Neural cell (in vitro differentiated cells): ENCODE measurements at regions not wholly inside any gene's neighbourhood (a gene's known extent, or its start where the extent isn't known, plus 50 kb on each side); places are given as distances from the start of the nearest gene placed in this dataset.

Source experiments
- CTCF ChIP-seq: fragments of 450-650 bp; IDR thresholded peaks from 2 replicates; pipeline ENCODE4 v1.5.1; 2014; ENCODE audit warnings: antibody characterized with exemption, mild to moderate bottlenecking, moderate library complexity; ENCODE audit not compliant: poor library complexity, severe bottlenecking
- TAF1 ChIP-seq: IDR thresholded peaks from 2 replicates; pipeline ENCODE4 v1.6.1; 2012; ENCODE audit warnings: low read depth

- TF ChIP-seq CTCF = no peak
- TF ChIP-seq TAF1 = no peak
Measured at GRCh38 chr1:65625528-65625927, 167.2 kb upstream of the PDE4B start.
